OCI-LY3 (cell line): ENCODE measurements at regions not wholly inside any gene's neighbourhood (a gene's known extent, or its start where the extent isn't known, plus 50 kb on each side); places are given as distances from the start of the nearest gene placed in this dataset.

ENCODE experiments used
- CTCF ChIP-seq: fragments of 200-600, 300-600 bp; sonication (generic); IDR thresholded peaks from 2 replicates; pipeline ENCODE4 v1.5.1; 2014; ENCODE audit warnings: antibody characterized with exemption, low read length, low read depth
- EZH2phosphoT487 ChIP-seq: fragments of 200-600 bp; shearing (Covaris generic); IDR thresholded peaks from 2 replicates; pipeline ENCODE4 v1.6.1; 2018; ENCODE audit warnings: antibody characterized with exemption, mixed run types, low read depth

- TF ChIP-seq CTCF, result no peak
- no peak for TF ChIP-seq EZH2phosphoT487
These were observed 408.2 kb upstream of the ADARB2 start for GRCh38 chr10:2145491-2145890.
